Mucosa of descending colon (tissue), 3 donors: ENCODE measurements at regions not wholly inside any gene's neighbourhood (a gene's known extent, or its start where the extent isn't known, plus 50 kb on each side); places are given as distances from the start of the nearest gene placed in this dataset.

Experiments used
- ATAC-seq: fragments of 200-7000 bp; cut with Tn5 transposase; one replicate; pipeline ENCODE4 v1.9.1; 2020; ENCODE audit warnings: mild to moderate bottlenecking, moderate library complexity
- DNase-seq, 3 donors: peaks; one replicate each; pipeline ENCODE4 v3.0.0-alpha.2; 2020
- H3K36me3 ChIP-seq: fragments of 200-600 bp; one replicate; pipeline ENCODE4 v1.8.0; 2021; ENCODE audit warnings: low read depth, mild to moderate bottlenecking
- H3K4me1 ChIP-seq: fragments of 200-600 bp; one replicate; pipeline ENCODE4 v1.8.0; 2021; ENCODE audit warnings: low read depth, mild to moderate bottlenecking
- H3K4me3 ChIP-seq: fragments of 200-600 bp; one replicate; pipeline ENCODE4 v1.8.0; 2021; ENCODE audit warnings: mild to moderate bottlenecking
- H3K9me3 ChIP-seq: fragments of 200-600 bp; one replicate; pipeline ENCODE4 v1.8.0; 2021; ENCODE audit warnings: mild to moderate bottlenecking
- CTCF ChIP-seq: fragments of 200-600 bp; IDR thresholded peaks from one replicate; pipeline ENCODE4 v1.8.0; 2022; ENCODE audit warnings: antibody characterized with exemption, mild to moderate bottlenecking
- intact Hi-C, 2 donors: fragments of 100-400 bp; cut with DNase I in 1 of 2; cut with micrococcal nuclease in 1 of 2; formaldehyde crosslinking; loops; one replicate each; pipeline versions ENCODE4 v1.11.0 to v1.11.1; 2022; cut with DNase I, micrococcal nuclease
- donor health status: DM: no; HTN: no; CAD: no; lungs with moderate emphysema.
- donor health status: DM: no; HTN: no; CAD: no.
- donor health status: DM: no; HTN: yes; CAD: no.

DNA sequence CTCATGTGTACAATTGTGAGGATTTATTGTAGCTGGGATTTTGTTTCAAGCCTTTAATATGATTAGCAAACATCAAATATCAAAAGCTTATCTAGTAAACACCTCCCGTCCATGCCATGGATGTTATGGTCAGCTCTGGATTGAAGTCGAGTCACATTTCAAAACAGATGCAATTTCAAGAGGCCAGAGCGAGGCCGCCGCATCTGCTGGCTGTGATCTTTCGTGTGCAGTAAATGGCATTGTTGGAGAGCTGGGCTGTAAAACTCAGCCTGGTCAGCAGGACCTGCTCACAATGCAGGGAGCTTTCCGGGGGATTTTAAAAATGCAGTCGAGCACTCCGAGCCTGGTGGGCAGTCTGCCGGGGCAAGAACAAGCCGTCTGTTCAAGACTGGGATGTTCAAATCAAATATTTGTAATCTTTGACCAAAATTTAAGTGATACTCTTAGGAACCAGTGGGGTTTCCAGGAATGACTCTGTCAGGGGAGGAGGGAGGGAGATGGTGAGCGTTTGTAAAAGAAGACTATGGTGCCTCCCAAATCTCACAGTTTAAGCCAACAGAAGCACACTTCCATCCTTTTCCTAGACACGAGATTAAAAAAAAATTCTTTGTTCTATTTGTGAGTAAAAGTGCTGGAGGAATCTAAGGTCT, 97.6 kb downstream of the MYCN start:
- no peak for TF ChIP-seq CTCF
- Histone ChIP-seq H3K36me3 (no peaks in the 10 kb centered on the region), H3K4me3 (no peak overlapping the region), H3K9me3 (no peaks in the 10 kb centered on the region), H3K4me1 (no peaks in the 10 kb centered on the region)
- DNase-seq (no peak), ATAC-seq (no peak)
- intact Hi-C loops = no loop called here

- H3K4me3 ChIP-seq = no peak overlapping the region
- H3K4me1 ChIP-seq = no peaks in the 10 kb centered on the region
- intact Hi-C loops = no loop called here
- ATAC-seq (no peak), DNase-seq (no peak)
- no peaks in the 10 kb centered on the region for H3K9me3 ChIP-seq
- no peaks in the 10 kb centered on the region for H3K36me3 ChIP-seq
- TF ChIP-seq CTCF = no peak
Measured at GRCh38 chr2:16036951-16037350, 96.6 kb downstream of the MYCN start.

DNA sequence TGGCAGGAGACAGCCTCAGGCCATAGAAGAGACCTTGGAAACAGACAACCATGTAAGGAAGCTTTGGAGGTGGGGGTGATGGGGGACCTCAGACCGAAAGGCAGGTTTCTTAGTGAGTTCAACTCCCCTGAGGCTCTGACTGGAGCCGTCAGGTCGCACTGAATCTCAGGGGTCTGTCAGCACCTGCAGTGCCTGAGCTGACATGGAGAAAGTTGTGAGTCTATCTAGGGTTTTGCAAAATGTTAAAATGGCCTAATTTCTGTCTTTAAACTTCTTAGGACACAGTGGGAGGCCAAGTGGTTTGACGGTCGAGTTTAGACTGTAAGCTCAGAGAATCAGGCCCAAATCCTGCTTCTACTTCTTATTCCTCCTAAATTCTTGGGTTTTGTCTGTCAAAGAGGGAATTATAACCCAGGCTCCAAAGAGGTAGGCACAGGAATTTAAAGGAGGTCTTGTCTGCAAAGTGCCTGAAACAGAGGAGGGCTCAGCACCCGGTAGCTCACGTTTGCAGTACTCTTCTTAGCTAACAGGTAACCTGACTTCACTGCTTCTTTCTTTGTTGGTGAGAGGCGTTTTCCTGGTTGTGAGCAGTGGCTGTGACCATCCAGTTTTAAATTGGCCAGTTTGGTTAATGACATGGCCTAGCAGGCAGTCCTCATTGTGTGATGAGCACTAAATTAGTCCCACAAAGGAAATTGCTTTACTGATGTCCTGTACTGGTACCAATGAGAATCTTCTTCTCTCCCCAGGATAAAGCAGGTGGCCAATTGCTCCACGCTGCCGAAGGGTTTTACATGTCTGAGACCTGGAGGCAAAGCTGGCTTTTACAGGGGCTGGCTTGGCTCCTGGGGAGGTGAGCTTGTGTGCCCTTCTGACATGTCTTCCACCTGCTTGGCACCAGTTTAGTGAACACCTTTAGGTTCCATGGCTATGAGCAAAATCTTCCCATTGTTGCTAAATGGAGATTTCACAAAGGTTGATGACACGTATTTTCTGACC, 95.7 kb downstream of the MYCN start:
- H3K4me1 ChIP-seq = no peaks in the 10 kb centered on the region
- TF ChIP-seq CTCF = no peak
- DNase-seq = no peak
- intact Hi-C loops = no loop called here
- no peaks in the 10 kb centered on the region for H3K9me3 ChIP-seq
- no peak for ATAC-seq
- H3K4me3 ChIP-seq = no peak overlapping the region
- H3K36me3 ChIP-seq = no peaks in the 10 kb centered on the region

GRCh38 chr2:16034975-16035746, 94.8 kb downstream of the MYCN start:
- intact Hi-C loops = no loop called here
- no peaks in the 10 kb centered on the region for H3K9me3 ChIP-seq

More at GRCh38 chr2:16034975-16035746, 94.8 kb downstream of the MYCN start:
- Histone ChIP-seq H3K36me3 (no peaks in the 10 kb centered on the region), H3K4me1 (no peaks in the 10 kb centered on the region), H3K4me3 (no peak overlapping the region)
- DNase-seq (no peak), ATAC-seq (no peak)
- no peak for TF ChIP-seq CTCF
